Muscle of leg (tissue), 3 donors: ENCODE measurements at regions not wholly inside any gene's neighbourhood (a gene's known extent, or its start where the extent isn't known, plus 50 kb on each side); places are given as distances from the start of the nearest gene placed in this dataset.
A peak's percentile ranks its signal among the peaks of the same experiment; 100 is the strongest.

Experiments
- DNase-seq: peaks from one replicate; pipeline ENCODE4 v3.0.0; 2013
- H3K27ac ChIP-seq: one replicate; pipeline ENCODE4 v1.5.1; 2013; ENCODE audit warnings: mild to moderate bottlenecking, low read length, control low read depth
- H3K27me3 ChIP-seq: one replicate; pipeline ENCODE4 v1.6.1; 2013; ENCODE audit warnings: low read length; ENCODE audit not compliant: control insufficient read depth, insufficient read depth
- H3K36me3 ChIP-seq: one replicate; pipeline ENCODE4 v1.6.1; 2013; ENCODE audit warnings: low read length; ENCODE audit not compliant: control insufficient read depth, insufficient read depth
- H3K4me1 ChIP-seq: one replicate; pipeline ENCODE4 v1.6.1; 2013; ENCODE audit warnings: low read length; ENCODE audit not compliant: control insufficient read depth, insufficient read depth
- H3K4me3 ChIP-seq: one replicate; pipeline ENCODE4 v1.5.1; 2013; ENCODE audit warnings: low read length, control low read depth
- H3K9me3 ChIP-seq: replicated peaks from 2 replicates; pipeline ENCODE4 v1.6.1; 2013; ENCODE audit warnings: low read depth, low read length; ENCODE audit not compliant: control insufficient read depth
- WGBS: methylation state at CpG from one replicate; pipeline ENCODE4 v1.1.5; 2013; ENCODE audit warnings: missing lambda C conversion rate; ENCODE audit not compliant: insufficient coverage; 5-methylcytosine and 5-hydroxymethylcytosine counted together

GRCh38 chr11:77530879-77531278, 57.0 kb upstream of the PAK1 start:
- WGBS = no CpG with 5 or more reads among the region's 1 CpG
- no peak overlapping the region for H3K4me3 ChIP-seq
- no peak overlapping the region for H3K27ac ChIP-seq
- no peaks in the 10 kb centered on the region for H3K9me3 ChIP-seq
- no peak for DNase-seq
- no peaks in the 10 kb centered on the region for H3K36me3 ChIP-seq
- H3K4me1 ChIP-seq = no peaks in the 10 kb centered on the region
- no peaks in the 10 kb centered on the region for H3K27me3 ChIP-seq

- H3K4me1 ChIP-seq = no peaks in the 10 kb centered on the region
- no peak for DNase-seq
- H3K4me3 ChIP-seq = no peak overlapping the region
- H3K27ac ChIP-seq = no peak overlapping the region
- no CpG with 5 or more reads among the region's 1 CpG for WGBS
- no peaks in the 10 kb centered on the region for H3K36me3 ChIP-seq
- no peaks in the 10 kb centered on the region for H3K9me3 ChIP-seq
- no peaks in the 10 kb centered on the region for H3K27me3 ChIP-seq
Observed at GRCh38 chr11:77529685-77530084, 55.8 kb upstream of the PAK1 start.

GRCh38 chr11:77525455-77526091, 51.7 kb upstream of the PAK1 start:
- no peak overlapping the region for H3K27ac ChIP-seq
- no peaks in the 10 kb centered on the region for H3K4me1 ChIP-seq
- 60% methylated on average over 1 of the region's 4 CpGs for WGBS
- no peaks in the 10 kb centered on the region for H3K36me3 ChIP-seq
- H3K9me3 ChIP-seq = no peaks in the 10 kb centered on the region
- no peak overlapping the region for H3K4me3 ChIP-seq
- no peaks in the 10 kb centered on the region for H3K27me3 ChIP-seq
- DNase-seq = peak; percentile 13

- no peaks in the 10 kb centered on the region for H3K9me3 ChIP-seq
- no peak overlapping the region for H3K4me3 ChIP-seq
- no peak overlapping the region for H3K27ac ChIP-seq
- no peaks in the 10 kb centered on the region for H3K36me3 ChIP-seq
- no peaks in the 10 kb centered on the region for H3K4me1 ChIP-seq
- H3K27me3 ChIP-seq = no peaks in the 10 kb centered on the region
- DNase-seq = no peak
Observed at GRCh38 chr11:77524539-77524938, 50.6 kb upstream of the PAK1 start.

GRCh38 chr11:77523712-77524111, 49.8 kb upstream of the PAK1 start:
- Histone ChIP-seq H3K27ac (no peak overlapping the region), H3K9me3 (no peaks in the 10 kb centered on the region), H3K4me1 (no peaks in the 10 kb centered on the region), H3K27me3 (no peaks in the 10 kb centered on the region), H3K36me3 (no peaks in the 10 kb centered on the region), H3K4me3 (no peak overlapping the region)
- no peak for DNase-seq
- WGBS = 50% methylated on average over 2 of the region's 4 CpGs
